ENCODE measurements at regions not wholly inside any gene's neighbourhood (a gene's known extent, or its start where the extent isn't known, plus 50 kb on each side); places are given as distances from the start of the nearest gene placed in this dataset.

DNA sequence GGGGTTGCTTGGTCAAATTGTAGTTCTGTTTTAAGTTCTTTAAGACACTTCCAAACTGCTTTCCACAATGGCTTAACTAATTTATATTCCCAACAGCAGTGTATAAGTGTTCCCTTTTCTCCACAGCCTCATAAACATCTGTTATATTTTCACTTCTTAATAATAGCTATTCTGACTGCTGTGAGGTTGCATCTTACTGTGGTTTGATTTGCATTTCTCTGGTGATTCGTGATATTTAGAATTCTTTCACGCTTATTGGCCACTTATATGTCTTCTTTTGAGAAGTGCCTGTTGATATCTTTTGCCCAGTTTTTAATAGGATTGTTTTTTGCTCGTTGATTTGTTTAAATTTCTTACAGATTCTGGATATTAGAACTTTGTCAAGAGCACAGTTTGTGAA is 278.6 kb upstream of the ITM2A start:
- 63 to 65% methylated on average over 3 of the region's 3 CpGs for WGBS, 2 donors
- ATAC-seq (no peak), DNase-seq (no peak)
- H3K4me1 ChIP-seq: no peaks in the 10 kb centered on the region
- H3K4me3 ChIP-seq: no peak overlapping the region
- intact Hi-C loops (cut with DNase I): no loop called here
- no peak overlapping the region for H3K27ac ChIP-seq
- no peaks in the 10 kb centered on the region for H3K36me3 ChIP-seq
- H3K9me3 ChIP-seq: no peaks in the 10 kb centered on the region
- H3K27me3 ChIP-seq: no peaks in the 10 kb centered on the region
- TF ChIP-seq, protein P1, sequence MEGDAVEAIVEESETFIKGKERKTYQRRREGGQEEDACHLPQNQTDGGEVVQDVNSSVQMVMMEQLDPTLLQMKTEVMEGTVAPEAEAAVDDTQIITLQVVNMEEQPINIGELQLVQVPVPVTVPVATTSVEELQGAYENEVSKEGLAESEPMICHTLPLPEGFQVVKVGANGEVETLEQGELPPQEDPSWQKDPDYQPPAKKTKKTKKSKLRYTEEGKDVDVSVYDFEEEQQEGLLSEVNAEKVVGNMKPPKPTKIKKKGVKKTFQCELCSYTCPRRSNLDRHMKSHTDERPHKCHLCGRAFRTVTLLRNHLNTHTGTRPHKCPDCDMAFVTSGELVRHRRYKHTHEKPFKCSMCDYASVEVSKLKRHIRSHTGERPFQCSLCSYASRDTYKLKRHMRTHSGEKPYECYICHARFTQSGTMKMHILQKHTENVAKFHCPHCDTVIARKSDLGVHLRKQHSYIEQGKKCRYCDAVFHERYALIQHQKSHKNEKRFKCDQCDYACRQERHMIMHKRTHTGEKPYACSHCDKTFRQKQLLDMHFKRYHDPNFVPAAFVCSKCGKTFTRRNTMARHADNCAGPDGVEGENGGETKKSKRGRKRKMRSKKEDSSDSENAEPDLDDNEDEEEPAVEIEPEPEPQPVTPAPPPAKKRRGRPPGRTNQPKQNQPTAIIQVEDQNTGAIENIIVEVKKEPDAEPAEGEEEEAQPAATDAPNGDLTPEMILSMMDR (IDR thresholded peaks at IDR 0.05): no peak

DNA sequence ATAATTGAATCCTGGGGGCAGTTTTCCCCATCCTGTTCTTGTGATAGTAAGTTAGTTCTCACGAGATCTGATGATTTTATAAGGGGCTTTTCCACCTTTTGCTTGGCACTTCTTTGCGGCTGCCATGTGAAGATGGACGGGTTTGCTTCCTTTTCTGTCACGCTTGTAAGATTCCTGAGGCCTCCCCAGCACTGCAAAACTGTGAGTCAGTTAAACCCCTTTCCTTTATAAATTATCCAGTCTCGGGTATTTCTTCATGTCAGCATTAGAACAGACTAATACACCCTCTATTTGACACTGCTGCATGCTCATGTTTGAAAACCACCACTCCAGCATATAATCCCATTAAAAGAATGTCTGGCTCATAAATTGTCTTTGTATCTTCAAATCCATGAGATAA is 264.4 kb upstream of the ITM2A start:
- WGBS, 2 donors: 69 to 72% methylated on average over 5 of the region's 5 CpGs
- no peak for DNase-seq
- Histone ChIP-seq H3K27ac (no peak overlapping the region), H3K4me3 (no peak overlapping the region), H3K4me1 (no peaks in the 10 kb centered on the region), H3K27me3 (no peaks in the 10 kb centered on the region), H3K36me3 (no peaks in the 10 kb centered on the region), H3K9me3 (no peaks in the 10 kb centered on the region)
- intact Hi-C loops (cut with DNase I): no loop called here
- TF ChIP-seq, protein P1 (IDR thresholded peaks at IDR 0.05): no peak
- no peak for ATAC-seq

DNA sequence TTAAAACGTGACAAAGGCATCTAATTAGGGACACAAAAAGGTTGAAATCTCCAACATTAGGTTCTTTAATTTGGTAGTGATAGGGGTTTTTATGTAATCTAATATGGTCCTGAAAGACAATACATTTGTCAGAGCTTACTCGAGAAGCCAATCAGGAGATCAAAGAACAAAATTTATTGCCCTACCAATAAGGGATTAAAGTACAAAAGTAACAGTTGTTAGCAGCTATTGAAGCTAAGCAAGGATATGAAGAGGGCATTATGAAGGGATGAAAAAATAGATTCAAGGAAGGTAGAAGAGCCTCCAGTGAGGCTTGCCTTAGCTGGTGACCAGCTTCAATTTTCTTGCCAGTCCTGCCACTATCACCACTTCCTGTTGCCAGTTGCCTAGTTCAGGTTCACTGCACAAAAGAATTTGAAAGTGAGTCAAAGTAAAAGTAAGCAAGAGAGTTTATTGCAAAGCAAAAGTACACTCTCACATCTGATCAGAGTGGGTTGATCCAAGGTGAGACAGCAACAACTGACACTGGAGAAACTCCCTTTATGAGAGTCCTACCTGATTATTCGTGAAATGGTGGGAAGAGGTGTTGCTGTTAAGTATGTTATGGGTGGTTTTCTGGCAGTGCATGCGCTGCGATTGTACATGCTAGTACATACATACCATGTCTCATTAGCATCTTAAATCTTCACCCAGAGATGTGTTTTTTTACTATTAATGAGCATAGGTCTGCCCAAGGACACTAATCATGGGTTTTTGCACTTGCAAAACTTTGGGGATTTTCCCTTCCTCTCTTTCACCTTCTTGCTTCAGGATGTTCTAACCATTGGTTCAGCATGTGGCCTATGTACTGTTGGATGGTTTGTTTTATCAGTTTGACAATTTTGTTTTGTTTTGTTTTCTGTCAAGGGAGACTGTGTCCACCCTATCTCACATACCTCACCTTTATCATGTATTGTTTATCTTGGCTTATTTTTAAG is 263.2 kb upstream of the ITM2A start:
- Histone ChIP-seq H3K36me3 (no peaks in the 10 kb centered on the region), H3K4me1 (no peaks in the 10 kb centered on the region), H3K27me3 (no peaks in the 10 kb centered on the region), H3K27ac (no peak overlapping the region), H3K9me3 (no peaks in the 10 kb centered on the region), H3K4me3 (no peak overlapping the region)
- ATAC-seq (no peak), DNase-seq (no peak)
- intact Hi-C loops (cut with DNase I): no loop called here
- 76 to 81% methylated on average over 5 of the region's 5 CpGs for WGBS, 2 donors
- TF ChIP-seq, protein P1 (IDR thresholded peaks at IDR 0.05): no peak

DNA sequence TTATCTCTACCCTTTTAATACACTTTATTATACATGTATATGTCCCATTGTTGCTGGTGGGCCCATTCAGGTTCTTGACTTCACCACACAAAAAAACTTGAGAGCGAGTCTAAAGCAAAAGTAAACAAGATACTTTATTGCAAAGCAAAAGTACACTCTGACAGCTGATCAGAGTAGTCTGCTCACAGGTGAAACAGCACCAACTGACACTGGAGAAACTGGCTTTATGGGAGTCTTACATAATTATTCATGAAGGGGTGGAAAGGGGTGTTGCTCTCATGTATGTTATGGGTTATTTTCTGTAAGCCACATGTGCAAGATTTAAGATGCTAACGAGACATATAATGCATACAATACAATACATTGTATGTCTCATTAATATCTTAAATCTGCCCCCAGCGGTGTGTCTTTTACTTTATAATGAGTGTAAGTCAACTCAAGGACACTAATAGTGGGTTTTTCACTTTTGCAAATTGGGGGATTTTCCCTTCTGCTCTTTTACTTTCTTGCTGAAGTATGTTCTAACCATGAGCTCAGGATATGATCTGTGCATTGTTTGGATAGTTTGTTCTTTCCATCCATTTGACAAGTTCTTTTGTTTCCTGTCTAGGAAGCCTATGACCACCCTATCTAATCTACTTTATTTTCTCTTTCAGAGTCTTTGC is 256.1 kb upstream of the ITM2A start:
- TF ChIP-seq, protein P1 (IDR thresholded peaks at IDR 0.05): no peak
- Histone ChIP-seq H3K4me1 (no peaks in the 10 kb centered on the region), H3K27me3 (peaks cover 0 to 8% (median 0%) of the 10 kb centered on the region in 7 donors), H3K9me3 (no peaks in the 10 kb centered on the region), H3K4me3 (no peak overlapping the region), H3K36me3 (no peaks in the 10 kb centered on the region), H3K27ac (no peak overlapping the region)
- WGBS, 2 donors: 74 to 75% methylated on average over 3 of the region's 3 CpGs
- ATAC-seq (no peak), DNase-seq (no peak)
- intact Hi-C loops (cut with DNase I): no loop called here
